WTC11 (cell line): ENCODE measurements at regions not wholly inside any gene's neighbourhood (a gene's known extent, or its start where the extent isn't known, plus 50 kb on each side); places are given as distances from the start of the nearest gene placed in this dataset.

Source experiments
- ATAC-seq: fragments of 200-7000 bp; cut with Tn5 transposase; 2 replicates; pipeline ENCODE4 v1.10.0; 2021; ENCODE audit warnings: mild to moderate bottlenecking, moderate library complexity
- CTCF ChIA-PET: fragments of 300-600 bp; sonication (Branson Sonifier 250); formaldehyde crosslinking; loops from one replicate; lab custom pipeline; 2021; ENCODE audit warnings: antibody characterized with exemption; lab: Charles Lee
- POLR2A ChIA-PET: fragments of 350-600 bp; sonication (Branson Sonifier 250); formaldehyde crosslinking; loops from one replicate; lab custom pipeline; 2021; ENCODE audit warnings: antibody characterized with exemption; lab: Charles Lee
- DNase-seq: peaks from one replicate; pipeline ENCODE4 v3.0.0; 2021; ENCODE audit warnings: low spot score
- H3K27ac Mint-ChIP-seq: 2 replicates; pipeline ENCODE4 v1.8.0; 2021; ENCODE audit warnings: mixed read lengths
- H3K27me3 Mint-ChIP-seq: 2 replicates; pipeline ENCODE4 v1.8.0; 2021; ENCODE audit warnings: low read depth, mild to moderate bottlenecking, moderate library complexity, mixed read lengths
- H3K36me3 Mint-ChIP-seq: 2 replicates; pipeline ENCODE4 v1.8.0; 2021; ENCODE audit warnings: mixed read lengths
- H3K4me1 Mint-ChIP-seq: 2 replicates; pipeline ENCODE4 v1.8.0; 2022; ENCODE audit warnings: mixed read lengths
- H3K4me3 Mint-ChIP-seq: 2 replicates; pipeline ENCODE4 v1.8.0; 2021; ENCODE audit warnings: mild to moderate bottlenecking, moderate library complexity, mixed read lengths
- H3K9me3 Mint-ChIP-seq: 2 replicates; pipeline ENCODE4 v1.8.0; 2021; ENCODE audit warnings: mixed read lengths
- CREM ChIP-seq: sonication (generic); formaldehyde crosslinking; IDR thresholded peaks from 2 replicates; pipeline ENCODE4 v1.8.1; 2022; ENCODE audit warnings: mild to moderate bottlenecking, missing genetic modification reagents, moderate library complexity
- EMX1 ChIP-seq: fragments of 250-450 bp; sonication (Bioruptor Pico); IDR thresholded peaks from 2 replicates; pipeline ENCODE4 v1.8.0; 2021; ENCODE audit warnings: mild to moderate bottlenecking
- GABPB1 ChIP-seq: sonication (generic); formaldehyde crosslinking; IDR thresholded peaks from 2 replicates; pipeline ENCODE4 v1.8.1; 2023; ENCODE audit warnings: mild to moderate bottlenecking, missing genetic modification reagents
- GRHL2 ChIP-seq: fragments of 250-450 bp; sonication (Bioruptor Pico); IDR thresholded peaks from 2 replicates; pipeline ENCODE4 v1.8.0; 2022; ENCODE audit warnings: mild to moderate bottlenecking, moderate library complexity; ENCODE audit not compliant: insufficient replicate concordance, severe bottlenecking
- JAZF1 ChIP-seq: fragments of 250-450 bp; sonication (Bioruptor Pico); IDR thresholded peaks from 2 replicates; pipeline ENCODE4 v1.9.0; 2021; ENCODE audit warnings: moderate library complexity, mild to moderate bottlenecking, inconsistent platforms
- NR1H2 ChIP-seq: sonication (generic); formaldehyde crosslinking; IDR thresholded peaks from 2 replicates; pipeline ENCODE4 v1.9.0; 2021; ENCODE audit warnings: mild to moderate bottlenecking, moderate library complexity, missing genetic modification reagents
- RORB ChIP-seq: fragments of 250-450 bp; sonication (Bioruptor Pico); IDR thresholded peaks from 2 replicates; pipeline ENCODE4 v1.9.0; 2021; ENCODE audit warnings: mild to moderate bottlenecking
- ZNF232 ChIP-seq: sonication (generic); formaldehyde crosslinking; IDR thresholded peaks from 2 replicates; pipeline ENCODE4 v1.8.0; 2022; ENCODE audit warnings: mild to moderate bottlenecking, missing genetic modification reagents
- ZNF396 ChIP-seq: fragments of 250-450 bp; sonication (Bioruptor Pico); IDR thresholded peaks from 2 replicates; pipeline ENCODE4 v1.8.0; 2021; ENCODE audit warnings: mild to moderate bottlenecking, moderate library complexity, borderline replicate concordance
- TF ChIP-seq, protein P1 (sequence below): sonication (generic); formaldehyde crosslinking; IDR thresholded peaks from 2 replicates; pipeline ENCODE4 v1.8.0; 2023; ENCODE audit warnings: mild to moderate bottlenecking, missing genetic modification reagents
- TF ChIP-seq, protein P2 (sequence below): sonication (generic); formaldehyde crosslinking; IDR thresholded peaks from 2 replicates; pipeline ENCODE4 v1.8.0; 2022; ENCODE audit warnings: missing genetic modification reagents
- TF ChIP-seq, protein P3 (sequence below): sonication (generic); formaldehyde crosslinking; IDR thresholded peaks from 2 replicates; pipeline ENCODE4 v1.8.0; 2023; ENCODE audit warnings: missing genetic modification reagents, mild to moderate bottlenecking, borderline replicate concordance
- TF ChIP-seq, protein P4 (sequence below): sonication (generic); formaldehyde crosslinking; IDR thresholded peaks from 2 replicates; pipeline ENCODE4 v1.8.1; 2022; ENCODE audit warnings: low read depth, missing genetic modification reagents, borderline replicate concordance
- TF ChIP-seq, protein P5 (sequence below): sonication (generic); formaldehyde crosslinking; IDR thresholded peaks from 2 replicates; pipeline ENCODE4 v1.8.1; 2023; ENCODE audit warnings: mild to moderate bottlenecking, missing genetic modification reagents, borderline replicate concordance
- TF ChIP-seq, protein P6 (sequence below): sonication (generic); formaldehyde crosslinking; IDR thresholded peaks from 2 replicates; pipeline ENCODE4 v1.8.1; 2023; ENCODE audit warnings: mild to moderate bottlenecking, missing genetic modification reagents
- TF ChIP-seq, protein P7 (sequence below): sonication (generic); formaldehyde crosslinking; IDR thresholded peaks from 2 replicates; pipeline ENCODE4 v1.8.1; 2023; ENCODE audit warnings: mild to moderate bottlenecking, missing genetic modification reagents

DNA sequence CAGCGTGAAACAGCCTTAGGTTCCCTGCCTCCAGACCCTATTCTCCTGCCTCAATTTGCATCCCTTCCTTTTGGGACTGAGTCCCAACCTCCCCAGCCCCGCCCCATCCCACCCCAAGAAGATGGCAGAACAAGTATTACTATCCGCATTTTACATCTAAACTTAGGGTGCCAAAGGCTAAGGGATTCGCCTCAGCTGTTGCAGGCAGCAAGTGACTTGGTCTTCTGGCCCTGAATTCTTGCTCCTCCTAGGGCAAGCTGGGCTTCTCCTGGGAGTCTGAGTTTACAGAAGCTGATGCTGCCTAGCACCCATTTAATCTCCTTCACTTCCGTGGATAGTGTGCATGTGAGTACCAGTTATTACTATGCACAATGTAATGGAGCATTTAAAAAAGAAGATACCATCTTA, 161.3 kb upstream of the NR5A2 start:
- H3K27me3 Mint-ChIP-seq: no peaks in the 10 kb centered on the region
- DNase-seq (peak; percentile 16), ATAC-seq (peak; percentile 73)
- POLR2A ChIA-PET: interaction anchor here (0.8 kb wide), 1 partner anchor 108 kb away, joined by 3 read pairs; no protein-coding TSS in a partner anchor
- H3K27ac Mint-ChIP-seq: peak overlapping the region; percentile 7
- TF ChIP-seq, protein P1, sequence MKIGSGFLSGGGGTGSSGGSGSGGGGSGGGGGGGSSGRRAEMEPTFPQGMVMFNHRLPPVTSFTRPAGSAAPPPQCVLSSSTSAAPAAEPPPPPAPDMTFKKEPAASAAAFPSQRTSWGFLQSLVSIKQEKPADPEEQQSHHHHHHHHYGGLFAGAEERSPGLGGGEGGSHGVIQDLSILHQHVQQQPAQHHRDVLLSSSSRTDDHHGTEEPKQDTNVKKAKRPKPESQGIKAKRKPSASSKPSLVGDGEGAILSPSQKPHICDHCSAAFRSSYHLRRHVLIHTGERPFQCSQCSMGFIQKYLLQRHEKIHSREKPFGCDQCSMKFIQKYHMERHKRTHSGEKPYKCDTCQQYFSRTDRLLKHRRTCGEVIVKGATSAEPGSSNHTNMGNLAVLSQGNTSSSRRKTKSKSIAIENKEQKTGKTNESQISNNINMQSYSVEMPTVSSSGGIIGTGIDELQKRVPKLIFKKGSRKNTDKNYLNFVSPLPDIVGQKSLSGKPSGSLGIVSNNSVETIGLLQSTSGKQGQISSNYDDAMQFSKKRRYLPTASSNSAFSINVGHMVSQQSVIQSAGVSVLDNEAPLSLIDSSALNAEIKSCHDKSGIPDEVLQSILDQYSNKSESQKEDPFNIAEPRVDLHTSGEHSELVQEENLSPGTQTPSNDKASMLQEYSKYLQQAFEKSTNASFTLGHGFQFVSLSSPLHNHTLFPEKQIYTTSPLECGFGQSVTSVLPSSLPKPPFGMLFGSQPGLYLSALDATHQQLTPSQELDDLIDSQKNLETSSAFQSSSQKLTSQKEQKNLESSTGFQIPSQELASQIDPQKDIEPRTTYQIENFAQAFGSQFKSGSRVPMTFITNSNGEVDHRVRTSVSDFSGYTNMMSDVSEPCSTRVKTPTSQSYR (CRISPR knock-in tag): no peak
- TF ChIP-seq, protein P2, sequence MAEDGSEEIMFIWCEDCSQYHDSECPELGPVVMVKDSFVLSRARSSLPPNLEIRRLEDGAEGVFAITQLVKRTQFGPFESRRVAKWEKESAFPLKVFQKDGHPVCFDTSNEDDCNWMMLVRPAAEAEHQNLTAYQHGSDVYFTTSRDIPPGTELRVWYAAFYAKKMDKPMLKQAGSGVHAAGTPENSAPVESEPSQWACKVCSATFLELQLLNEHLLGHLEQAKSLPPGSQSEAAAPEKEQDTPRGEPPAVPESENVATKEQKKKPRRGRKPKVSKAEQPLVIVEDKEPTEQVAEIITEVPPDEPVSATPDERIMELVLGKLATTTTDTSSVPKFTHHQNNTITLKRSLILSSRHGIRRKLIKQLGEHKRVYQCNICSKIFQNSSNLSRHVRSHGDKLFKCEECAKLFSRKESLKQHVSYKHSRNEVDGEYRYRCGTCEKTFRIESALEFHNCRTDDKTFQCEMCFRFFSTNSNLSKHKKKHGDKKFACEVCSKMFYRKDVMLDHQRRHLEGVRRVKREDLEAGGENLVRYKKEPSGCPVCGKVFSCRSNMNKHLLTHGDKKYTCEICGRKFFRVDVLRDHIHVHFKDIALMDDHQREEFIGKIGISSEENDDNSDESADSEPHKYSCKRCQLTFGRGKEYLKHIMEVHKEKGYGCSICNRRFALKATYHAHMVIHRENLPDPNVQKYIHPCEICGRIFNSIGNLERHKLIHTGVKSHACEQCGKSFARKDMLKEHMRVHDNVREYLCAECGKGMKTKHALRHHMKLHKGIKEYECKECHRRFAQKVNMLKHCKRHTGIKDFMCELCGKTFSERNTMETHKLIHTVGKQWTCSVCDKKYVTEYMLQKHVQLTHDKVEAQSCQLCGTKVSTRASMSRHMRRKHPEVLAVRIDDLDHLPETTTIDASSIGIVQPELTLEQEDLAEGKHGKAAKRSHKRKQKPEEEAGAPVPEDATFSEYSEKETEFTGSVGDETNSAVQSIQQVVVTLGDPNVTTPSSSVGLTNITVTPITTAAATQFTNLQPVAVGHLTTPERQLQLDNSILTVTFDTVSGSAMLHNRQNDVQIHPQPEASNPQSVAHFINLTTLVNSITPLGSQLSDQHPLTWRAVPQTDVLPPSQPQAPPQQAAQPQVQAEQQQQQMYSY (CRISPR knock-in tag): no peak
- TF ChIP-seq JAZF1 (CRISPR knock-in tag) (no peak), NR1H2 (CRISPR knock-in tag) (no peak), ZNF396 (no peak), GABPB1 (CRISPR knock-in tag) (no peak), ZNF232 (CRISPR knock-in tag) (no peak), EMX1 (no peak), CREM (no peak), RORB (CRISPR knock-in tag) (no peak), GRHL2 (CRISPR knock-in tag) (no peak)
- TF ChIP-seq, protein P3, sequence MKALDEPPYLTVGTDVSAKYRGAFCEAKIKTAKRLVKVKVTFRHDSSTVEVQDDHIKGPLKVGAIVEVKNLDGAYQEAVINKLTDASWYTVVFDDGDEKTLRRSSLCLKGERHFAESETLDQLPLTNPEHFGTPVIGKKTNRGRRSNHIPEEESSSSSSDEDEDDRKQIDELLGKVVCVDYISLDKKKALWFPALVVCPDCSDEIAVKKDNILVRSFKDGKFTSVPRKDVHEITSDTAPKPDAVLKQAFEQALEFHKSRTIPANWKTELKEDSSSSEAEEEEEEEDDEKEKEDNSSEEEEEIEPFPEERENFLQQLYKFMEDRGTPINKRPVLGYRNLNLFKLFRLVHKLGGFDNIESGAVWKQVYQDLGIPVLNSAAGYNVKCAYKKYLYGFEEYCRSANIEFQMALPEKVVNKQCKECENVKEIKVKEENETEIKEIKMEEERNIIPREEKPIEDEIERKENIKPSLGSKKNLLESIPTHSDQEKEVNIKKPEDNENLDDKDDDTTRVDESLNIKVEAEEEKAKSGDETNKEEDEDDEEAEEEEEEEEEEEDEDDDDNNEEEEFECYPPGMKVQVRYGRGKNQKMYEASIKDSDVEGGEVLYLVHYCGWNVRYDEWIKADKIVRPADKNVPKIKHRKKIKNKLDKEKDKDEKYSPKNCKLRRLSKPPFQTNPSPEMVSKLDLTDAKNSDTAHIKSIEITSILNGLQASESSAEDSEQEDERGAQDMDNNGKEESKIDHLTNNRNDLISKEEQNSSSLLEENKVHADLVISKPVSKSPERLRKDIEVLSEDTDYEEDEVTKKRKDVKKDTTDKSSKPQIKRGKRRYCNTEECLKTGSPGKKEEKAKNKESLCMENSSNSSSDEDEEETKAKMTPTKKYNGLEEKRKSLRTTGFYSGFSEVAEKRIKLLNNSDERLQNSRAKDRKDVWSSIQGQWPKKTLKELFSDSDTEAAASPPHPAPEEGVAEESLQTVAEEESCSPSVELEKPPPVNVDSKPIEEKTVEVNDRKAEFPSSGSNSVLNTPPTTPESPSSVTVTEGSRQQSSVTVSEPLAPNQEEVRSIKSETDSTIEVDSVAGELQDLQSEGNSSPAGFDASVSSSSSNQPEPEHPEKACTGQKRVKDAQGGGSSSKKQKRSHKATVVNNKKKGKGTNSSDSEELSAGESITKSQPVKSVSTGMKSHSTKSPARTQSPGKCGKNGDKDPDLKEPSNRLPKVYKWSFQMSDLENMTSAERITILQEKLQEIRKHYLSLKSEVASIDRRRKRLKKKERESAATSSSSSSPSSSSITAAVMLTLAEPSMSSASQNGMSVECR (CRISPR knock-in tag): no peak
- TF ChIP-seq, protein P4, sequence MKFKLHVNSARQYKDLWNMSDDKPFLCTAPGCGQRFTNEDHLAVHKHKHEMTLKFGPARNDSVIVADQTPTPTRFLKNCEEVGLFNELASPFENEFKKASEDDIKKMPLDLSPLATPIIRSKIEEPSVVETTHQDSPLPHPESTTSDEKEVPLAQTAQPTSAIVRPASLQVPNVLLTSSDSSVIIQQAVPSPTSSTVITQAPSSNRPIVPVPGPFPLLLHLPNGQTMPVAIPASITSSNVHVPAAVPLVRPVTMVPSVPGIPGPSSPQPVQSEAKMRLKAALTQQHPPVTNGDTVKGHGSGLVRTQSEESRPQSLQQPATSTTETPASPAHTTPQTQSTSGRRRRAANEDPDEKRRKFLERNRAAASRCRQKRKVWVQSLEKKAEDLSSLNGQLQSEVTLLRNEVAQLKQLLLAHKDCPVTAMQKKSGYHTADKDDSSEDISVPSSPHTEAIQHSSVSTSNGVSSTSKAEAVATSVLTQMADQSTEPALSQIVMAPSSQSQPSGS (CRISPR knock-in tag): no peak
- TF ChIP-seq, protein P5, sequence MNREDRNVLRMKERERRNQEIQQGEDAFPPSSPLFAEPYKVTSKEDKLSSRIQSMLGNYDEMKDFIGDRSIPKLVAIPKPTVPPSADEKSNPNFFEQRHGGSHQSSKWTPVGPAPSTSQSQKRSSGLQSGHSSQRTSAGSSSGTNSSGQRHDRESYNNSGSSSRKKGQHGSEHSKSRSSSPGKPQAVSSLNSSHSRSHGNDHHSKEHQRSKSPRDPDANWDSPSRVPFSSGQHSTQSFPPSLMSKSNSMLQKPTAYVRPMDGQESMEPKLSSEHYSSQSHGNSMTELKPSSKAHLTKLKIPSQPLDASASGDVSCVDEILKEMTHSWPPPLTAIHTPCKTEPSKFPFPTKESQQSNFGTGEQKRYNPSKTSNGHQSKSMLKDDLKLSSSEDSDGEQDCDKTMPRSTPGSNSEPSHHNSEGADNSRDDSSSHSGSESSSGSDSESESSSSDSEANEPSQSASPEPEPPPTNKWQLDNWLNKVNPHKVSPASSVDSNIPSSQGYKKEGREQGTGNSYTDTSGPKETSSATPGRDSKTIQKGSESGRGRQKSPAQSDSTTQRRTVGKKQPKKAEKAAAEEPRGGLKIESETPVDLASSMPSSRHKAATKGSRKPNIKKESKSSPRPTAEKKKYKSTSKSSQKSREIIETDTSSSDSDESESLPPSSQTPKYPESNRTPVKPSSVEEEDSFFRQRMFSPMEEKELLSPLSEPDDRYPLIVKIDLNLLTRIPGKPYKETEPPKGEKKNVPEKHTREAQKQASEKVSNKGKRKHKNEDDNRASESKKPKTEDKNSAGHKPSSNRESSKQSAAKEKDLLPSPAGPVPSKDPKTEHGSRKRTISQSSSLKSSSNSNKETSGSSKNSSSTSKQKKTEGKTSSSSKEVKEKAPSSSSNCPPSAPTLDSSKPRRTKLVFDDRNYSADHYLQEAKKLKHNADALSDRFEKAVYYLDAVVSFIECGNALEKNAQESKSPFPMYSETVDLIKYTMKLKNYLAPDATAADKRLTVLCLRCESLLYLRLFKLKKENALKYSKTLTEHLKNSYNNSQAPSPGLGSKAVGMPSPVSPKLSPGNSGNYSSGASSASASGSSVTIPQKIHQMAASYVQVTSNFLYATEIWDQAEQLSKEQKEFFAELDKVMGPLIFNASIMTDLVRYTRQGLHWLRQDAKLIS (CRISPR knock-in tag): no peak
- TF ChIP-seq, protein P6, sequence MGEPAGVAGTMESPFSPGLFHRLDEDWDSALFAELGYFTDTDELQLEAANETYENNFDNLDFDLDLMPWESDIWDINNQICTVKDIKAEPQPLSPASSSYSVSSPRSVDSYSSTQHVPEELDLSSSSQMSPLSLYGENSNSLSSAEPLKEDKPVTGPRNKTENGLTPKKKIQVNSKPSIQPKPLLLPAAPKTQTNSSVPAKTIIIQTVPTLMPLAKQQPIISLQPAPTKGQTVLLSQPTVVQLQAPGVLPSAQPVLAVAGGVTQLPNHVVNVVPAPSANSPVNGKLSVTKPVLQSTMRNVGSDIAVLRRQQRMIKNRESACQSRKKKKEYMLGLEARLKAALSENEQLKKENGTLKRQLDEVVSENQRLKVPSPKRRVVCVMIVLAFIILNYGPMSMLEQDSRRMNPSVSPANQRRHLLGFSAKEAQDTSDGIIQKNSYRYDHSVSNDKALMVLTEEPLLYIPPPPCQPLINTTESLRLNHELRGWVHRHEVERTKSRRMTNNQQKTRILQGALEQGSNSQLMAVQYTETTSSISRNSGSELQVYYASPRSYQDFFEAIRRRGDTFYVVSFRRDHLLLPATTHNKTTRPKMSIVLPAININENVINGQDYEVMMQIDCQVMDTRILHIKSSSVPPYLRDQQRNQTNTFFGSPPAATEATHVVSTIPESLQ (CRISPR knock-in tag): no peak
- TF ChIP-seq, protein P7, sequence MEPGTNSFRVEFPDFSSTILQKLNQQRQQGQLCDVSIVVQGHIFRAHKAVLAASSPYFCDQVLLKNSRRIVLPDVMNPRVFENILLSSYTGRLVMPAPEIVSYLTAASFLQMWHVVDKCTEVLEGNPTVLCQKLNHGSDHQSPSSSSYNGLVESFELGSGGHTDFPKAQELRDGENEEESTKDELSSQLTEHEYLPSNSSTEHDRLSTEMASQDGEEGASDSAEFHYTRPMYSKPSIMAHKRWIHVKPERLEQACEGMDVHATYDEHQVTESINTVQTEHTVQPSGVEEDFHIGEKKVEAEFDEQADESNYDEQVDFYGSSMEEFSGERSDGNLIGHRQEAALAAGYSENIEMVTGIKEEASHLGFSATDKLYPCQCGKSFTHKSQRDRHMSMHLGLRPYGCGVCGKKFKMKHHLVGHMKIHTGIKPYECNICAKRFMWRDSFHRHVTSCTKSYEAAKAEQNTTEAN (CRISPR knock-in tag): no peak
- peaks cover 36% of the 10 kb centered on the region for H3K4me1 Mint-ChIP-seq
- CTCF ChIA-PET: no interaction called here
- H3K4me3 Mint-ChIP-seq: peak overlapping the region; percentile 28
- no peaks in the 10 kb centered on the region for H3K9me3 Mint-ChIP-seq
- no peaks in the 10 kb centered on the region for H3K36me3 Mint-ChIP-seq
